GM21515 (cell line): ENCODE measurements at regions not wholly inside any gene's neighbourhood (a gene's known extent, or its start where the extent isn't known, plus 50 kb on each side); places are given as distances from the start of the nearest gene placed in this dataset.

Source experiments
- ATAC-seq: cut with Tn5 transposase; IDR thresholded peaks from one replicate; pipeline ENCODE4 v1.9.1; 2021; ENCODE audit not compliant: unreplicated experiment

DNA sequence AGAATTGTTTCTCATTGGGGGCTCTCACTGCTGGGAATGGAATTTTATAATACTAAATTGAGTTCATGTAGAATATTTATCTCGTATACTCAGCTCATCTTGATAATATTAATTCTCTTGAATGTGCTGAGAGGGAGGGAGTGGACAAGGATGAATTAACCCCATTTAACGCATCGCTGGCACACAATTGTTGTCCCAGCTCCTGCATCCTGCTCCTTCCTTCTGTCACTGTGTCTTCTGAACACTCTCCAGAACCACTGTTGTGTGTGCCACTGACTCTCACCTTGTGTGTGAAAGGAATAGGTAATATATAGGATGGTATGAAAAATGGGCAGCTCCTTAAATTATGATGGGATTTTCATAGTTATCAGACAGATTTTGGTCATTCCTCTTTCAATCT lies 267.3 kb downstream of the MTRR start:
- no peak for ATAC-seq

DNA sequence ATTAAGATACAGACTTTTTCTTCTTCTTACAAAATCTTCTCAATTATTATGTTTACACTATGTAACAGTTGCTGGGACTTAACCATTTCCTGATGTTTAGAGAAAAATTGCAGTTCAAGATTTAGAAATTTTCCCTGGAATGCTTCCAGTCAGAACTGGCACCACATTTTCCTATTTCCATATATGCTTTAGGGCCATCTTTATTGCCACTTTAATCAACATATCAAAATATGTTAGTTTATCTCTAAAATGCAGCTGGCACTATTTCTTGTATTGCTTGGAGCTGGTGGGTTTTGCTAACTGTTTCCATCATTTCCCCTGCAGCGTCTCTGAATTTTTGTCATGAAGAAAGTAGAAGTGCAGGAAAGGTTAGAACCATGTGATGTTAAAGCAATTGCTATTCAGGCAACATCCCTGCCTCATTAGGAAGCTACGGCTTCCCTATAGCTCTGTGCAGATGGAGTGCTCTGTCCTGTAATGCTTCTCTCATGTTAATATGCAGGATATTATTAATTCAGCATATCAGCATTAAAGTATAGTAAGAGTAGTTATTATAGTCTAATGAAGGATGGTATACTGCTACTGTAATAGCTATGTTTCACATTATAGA lies 269.1 kb downstream of the MTRR start:
- ATAC-seq, result no peak

DNA sequence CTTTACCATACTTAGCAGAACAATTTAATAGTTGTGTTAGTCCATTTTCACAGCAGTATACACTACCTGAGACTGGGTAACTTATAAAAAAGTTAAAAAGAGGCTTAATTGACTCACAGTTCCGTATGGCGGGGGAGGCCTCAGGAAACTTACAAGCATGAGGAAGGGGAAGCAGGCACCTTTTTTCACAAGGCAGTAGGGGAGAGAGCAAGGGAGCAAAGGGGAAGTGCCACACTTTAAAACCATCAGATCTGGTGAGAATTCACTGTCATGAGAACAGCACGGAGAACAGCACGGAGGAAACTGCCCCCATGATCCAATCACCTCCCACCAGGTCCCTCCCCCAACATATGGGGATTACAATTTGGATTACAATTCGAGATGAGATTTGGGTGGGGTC lies 269.9 kb downstream of the MTRR start:
- no peak for ATAC-seq

DNA sequence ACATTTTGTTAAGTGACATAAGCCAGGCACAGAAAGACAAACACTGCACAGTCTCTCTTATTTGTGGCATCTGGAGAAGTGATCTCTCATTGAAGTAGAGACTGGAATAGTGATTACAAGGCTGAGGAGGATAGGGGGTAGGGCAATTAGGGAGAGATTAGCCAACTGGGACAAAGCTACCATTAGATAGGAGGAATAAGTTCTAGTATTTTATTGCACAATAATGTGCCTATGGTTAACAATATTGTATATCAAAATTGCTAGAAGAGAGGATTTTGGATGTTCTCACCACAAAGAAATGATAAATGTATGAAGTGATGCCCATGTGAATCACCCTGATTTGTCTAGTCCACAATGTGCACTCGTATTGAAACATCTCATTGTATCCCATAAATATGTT lies 281.8 kb downstream of the MTRR start:
- ATAC-seq, result no peak

DNA sequence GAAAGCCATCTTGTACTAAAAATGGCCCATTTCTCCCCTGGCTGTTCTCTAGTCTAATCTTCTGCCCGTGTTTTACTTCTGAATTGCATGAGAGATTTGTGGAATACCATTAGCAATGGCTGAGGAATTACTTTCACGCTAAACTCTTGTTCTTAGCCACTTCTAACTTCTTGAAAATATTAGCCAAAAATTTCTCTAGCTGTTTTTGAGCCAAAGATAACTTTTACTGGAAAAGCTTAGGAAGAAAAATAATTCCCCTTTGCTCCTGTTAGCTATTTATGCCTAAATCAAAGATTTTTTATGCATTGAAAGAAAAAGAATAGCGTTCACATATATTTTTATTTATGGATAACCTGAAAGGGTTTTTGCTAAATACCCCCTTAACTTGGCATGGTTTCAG lies 287.8 kb downstream of the MTRR start:
- ATAC-seq, result no peak

DNA sequence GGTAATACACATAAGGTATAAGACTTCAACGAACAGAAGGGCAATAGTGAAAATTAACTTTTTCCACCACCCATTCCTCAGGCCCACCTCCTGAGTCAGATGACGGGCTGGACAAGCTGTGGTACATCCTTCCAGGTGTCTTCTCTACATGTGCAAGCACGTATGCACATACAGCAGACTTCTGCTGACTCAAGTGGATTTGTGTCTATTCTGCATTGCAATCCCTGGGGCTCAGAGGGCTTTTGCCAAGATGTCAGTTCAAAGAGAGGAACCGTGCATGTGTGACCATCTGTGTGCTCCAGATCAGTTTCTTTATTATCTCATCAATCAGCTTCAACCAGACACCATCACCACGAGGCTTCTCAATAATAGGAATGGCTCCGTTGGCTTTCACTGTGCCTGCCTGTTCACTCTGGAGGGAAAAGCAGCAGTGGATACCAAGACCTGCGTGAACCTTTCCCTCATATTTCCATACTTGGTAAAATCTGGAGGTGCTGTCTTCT lies 288.4 kb downstream of the MTRR start:
- ATAC-seq, result no peak

DNA sequence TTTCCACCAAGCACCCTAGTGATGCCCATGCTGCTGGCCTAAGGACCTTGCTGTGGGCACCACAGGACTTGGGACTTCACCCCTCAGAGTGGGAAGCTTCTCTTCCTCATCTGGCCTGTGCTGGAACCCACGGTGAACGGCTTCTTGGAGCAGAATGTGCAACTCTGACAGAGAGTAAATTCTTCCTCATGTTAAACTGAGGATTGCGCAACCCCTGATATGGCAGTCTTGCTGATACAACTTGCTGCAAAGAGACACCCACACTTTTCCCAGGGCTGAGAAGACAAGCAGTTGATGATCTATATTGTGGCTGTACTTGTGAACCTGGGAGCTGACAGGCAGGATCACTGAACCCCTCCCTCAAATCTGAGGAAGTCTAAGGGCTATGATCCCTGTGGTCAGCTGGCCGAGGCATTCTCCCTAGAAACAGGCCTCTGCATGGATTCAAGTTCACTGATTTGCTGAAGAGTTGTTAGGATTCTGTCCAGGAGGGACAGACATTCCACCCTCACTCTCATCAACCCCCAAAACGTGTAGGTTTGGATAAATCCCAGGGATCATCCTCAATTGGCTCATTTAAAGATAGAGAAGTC lies 307.2 kb downstream of the MTRR start:
- no peak for ATAC-seq

DNA sequence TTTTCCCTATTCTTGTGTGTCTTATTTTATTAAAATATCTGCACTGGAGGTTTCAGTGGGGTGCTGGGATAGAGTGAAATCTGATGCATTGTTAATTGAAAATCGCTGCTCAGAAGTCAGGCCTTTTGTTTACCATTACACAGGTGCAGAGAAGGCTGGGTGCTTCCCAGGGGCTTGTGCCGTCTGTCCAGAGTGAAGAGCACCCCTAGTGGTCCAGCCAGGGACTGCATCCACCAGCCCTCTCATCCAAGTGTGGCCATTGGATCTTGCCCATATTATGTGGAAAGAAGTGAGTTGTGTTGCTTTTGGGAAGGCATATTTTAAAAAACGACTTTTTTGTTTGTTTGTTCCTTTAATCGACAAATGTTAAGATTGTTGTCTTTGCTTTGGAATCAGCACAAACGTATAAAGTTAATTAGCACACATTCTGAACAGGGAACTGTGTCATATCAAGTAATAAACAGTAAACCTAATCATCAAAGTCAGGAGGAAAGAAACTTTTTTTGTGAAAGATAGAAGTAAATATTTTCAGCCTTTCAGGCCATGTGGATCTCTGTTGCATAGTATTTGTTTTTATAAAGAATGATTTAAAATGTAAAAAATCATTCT lies 315.6 kb downstream of the MTRR start:
- ATAC-seq, result peak; percentile 97

DNA sequence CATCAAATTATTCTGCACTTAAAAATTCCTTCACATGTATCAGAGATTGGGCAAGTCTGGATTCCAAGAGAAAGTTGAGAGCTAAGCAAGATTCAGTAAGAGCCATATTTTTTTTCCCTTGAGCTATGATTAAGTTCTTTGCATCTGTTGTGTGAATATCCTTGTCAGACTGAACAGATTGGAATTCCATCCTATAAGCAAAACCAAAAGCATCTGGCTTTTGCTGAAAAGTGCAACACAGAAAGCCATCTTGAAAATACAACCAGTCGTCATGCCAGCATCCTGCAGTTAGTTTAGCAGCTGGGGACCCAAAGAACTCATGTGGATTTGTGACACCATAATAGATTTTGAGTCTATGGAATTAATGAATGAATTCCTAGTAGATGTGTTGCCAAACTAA lies 316.9 kb downstream of the MTRR start:
- no peak for ATAC-seq

DNA sequence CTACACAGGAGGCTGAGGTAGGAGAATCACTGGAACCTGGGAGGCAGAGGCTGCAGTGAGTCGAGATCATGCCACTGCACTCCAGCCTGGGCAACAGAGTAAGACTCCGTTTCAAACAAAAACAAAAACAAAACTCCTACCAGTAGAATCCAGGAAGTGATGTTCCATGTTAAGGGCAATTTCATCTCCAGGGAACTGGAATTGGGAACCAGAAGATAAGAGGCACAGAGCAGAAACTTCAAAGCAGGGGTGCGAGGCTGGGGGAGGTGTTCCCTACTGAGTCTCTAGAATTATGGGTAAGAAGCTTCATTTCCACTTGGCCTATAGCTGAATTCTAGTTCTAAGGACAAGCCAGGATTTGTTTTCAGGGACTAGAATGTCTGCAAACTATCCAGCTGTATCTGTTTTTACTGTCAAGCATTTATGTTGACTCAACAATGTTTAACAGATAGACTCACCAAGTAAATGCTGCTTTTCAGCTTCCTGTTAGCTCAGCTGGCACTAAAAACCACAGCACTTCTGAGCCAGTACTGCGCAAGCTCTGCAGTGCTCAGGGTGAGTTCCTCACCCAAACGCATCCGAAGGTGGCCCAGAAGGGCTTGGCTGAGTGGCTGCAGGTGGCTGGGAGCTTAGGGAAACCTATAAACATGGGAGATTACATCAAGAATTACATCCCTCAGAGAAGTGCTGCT lies 320.1 kb downstream of the MTRR start:
- no peak for ATAC-seq

DNA sequence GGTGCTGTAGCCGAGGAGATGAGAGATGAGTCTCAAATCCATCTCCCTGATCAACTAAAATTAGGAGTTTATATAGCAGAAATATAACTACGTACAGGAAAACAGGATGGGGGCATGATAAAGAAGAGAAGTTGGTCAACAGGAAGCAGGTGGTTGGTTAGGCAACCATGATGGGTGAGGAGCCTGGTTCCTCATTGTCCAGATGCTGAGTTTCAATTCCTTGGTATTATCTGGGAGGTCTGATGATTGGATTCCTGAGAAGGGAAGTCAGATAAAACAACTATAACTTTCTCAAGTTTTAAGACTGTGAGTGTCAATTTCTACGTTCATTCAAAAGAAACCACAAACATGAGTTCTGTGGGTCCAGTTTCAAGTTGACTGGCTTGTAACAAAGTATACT lies 323.9 kb downstream of the MTRR start:
- ATAC-seq, result no peak

DNA sequence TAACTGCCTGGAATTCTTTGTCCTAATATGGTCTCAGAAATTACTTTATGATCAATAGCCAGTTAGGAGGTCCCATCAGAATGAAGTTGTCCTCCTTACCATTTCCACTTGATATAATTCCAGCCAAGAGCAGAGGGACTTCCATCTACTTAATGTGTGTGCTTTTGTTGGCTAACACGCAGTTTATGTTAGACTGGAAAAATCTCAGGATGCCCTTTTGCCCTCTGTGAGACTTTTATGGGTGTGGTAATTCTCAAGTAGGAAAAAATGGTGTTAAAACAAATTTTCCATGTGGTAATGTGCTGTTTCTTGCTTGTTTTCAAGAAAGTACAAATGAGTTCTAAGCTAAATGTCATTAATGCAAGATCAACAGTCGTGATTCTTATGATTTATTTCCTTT lies 327.1 kb downstream of the MTRR start:
- no peak for ATAC-seq

DNA sequence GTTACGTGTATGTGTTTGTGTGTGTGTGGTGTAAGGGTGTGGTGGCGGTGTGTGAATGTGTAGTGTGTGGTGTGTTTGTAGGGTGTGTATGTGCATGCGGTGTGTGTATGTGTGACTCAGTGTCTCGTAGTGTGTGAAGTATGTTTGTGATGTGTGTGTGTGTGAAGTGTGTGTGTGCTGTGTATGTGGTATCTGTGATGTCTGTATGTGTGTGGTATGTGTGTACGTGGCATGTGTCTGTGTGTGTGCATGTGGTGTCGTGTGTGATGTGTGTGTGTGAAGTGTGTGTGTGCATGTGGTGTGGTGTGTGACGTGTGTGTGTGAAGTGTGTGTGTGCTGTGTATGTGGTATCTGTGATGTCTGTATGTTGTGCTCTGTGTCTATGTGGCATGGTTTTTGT lies 339.4 kb downstream of the MTRR start:
- no peak for ATAC-seq

DNA sequence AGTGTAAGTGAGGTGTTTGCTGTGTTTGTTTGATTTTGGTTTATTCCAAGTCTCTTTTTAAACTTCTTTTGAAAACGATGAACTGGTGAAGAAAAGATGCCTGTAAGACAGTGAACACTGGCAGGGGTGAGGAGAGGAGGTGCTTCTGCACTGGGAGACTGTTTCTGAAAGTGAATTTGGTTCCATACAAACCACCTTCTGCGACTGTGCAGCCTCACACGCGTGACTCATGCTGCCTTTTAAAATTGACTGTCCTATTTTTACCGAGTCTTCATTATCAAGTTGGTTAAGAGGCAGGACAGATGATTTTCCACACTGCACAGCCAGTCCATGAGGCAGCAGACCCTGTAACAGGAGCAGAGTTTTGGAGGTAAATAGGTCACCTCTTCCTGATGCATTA lies 340.6 kb downstream of the MTRR start:
- no peak for ATAC-seq

DNA sequence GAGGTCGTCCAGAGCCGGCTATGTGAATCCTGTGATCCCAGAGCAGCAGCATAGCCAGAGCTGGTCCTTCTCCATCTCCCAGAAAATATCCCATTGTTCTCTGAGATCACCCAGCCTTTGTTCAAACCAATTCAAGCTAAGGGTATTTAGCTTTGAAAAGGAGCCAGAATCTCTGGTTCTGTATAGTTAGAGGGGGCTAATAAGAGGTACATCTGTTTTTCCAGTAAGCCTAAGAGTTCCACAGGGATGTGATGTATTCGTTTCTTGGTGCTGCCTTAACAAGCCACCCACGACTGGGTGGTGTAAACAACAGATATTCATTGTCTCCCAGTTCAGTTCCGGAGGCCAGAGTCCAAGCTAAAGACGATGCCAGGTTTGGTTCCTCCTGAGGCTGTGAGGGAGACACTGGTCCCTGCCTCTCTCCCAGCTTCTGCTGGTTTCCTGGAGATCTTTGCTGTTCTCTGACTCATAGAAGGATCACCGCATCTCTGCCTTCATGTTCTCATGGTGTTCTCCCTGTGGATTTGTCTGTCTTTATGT lies 344.8 kb downstream of the MTRR start:
- no peak for ATAC-seq

DNA sequence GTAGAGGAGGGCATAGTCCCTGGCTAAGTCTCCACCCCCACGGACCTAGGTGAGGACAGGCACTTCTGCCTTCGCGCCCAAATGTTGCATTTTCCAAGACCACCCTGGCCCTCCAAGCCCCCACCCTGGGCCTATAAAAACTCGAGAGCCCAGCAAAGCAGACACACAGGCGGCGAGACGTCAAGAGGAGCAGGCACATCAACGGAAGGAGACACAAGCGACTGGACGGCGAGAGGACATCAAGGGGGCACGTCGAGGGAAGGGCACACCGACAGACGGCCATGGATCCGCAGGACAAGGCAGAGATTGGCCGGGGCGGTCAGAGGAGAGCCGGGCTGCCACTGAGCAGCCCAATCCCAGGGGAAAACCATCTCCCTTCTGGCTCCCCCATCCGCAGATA lies 348.0 kb downstream of the MTRR start:
- ATAC-seq, result no peak

DNA sequence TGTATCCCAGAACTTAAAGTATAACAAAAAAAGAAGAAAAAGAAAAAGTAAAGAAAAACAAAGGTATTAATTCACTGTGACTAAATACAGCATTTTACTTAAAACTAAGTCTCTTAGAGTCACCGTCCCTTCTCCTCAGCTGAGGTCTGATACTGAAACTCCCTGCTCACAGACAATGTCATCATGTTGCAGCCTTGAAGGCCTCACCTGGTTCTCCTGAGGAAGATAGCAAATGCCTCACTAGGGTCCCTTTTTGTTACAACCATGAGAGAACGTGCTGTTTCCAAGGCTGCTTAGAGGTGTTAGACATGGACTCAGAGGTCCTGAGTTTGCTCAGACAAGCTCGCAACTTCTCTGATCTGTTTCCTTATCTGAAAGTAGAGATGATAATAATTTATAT lies 357.2 kb downstream of the MTRR start:
- ATAC-seq, result no peak

DNA sequence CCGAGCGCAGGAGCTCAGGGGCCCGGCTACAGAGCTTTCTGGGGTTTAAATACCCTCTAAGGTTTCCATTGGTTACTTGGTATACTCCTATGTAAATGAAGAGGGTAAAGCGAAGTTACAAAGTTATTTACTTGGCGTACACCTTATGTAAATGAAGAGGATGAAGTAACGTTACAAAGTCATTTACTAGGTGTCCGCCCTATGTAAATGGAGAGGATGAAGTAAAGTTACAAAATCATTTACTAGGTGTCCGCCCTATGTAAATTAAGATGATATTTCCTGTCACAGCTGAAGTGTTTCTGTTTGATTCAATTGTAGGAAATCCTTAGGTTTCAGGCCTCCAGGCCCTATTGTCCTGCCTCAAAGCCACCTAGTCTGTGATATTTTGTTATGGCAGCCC lies 358.2 kb downstream of the MTRR start:
- ATAC-seq, result no peak

DNA sequence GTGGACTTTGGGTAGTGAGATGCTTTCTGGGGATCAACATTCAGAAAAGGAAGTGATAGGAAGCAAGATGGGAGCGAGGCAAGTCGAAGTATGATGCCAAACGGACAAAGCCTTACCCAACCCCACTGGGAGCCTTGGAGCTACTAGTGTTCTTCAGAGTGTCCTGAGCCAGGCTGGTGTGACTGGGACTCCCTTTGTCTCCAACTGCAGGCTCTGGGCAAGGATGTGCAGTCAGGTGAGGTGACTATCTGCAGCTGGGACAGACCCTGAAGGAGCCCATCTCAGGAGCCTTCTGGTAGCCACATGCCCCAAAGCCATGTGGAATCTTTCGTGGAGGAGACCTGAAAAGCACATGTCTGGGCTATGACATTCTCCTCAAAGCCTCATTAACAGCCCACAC lies 360.6 kb downstream of the MTRR start:
- ATAC-seq, result no peak

DNA sequence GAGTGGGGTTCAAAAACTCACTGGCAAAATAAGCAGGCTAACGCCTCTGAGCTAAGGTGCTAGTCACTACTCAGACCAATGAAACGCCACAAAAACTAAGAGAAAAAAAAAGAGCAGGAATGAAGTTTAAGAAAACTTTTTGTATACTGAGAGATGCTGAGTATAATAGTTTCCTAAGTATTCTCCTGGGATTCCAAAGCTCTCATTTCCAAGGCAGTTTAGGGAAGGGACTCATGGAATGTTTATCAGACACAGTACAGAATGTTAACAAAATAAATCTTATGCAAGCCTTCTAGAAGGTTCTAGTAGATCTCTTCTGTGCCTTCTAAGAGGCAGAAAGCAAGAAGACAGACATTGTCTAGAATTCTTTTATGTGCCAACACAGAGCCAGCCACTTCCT lies 361.9 kb downstream of the MTRR start:
- ATAC-seq, result no peak

DNA sequence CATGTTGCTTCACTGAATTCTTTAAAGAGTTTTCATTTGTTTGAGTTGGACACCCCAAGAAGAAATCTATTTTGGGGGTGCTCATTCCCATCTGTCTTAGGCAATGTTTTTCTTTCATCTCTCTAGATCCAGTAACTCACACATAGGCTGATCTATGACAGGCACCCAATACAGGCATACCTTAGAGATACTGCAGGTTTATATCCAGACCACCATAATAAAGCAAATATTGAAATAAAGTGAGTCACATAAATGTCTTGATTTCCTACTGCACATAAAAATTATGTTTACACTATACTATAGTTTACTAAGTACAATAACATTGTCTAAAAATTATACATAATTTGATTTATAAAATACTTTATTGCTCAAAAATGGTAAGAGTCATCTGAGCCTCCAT lies 364.5 kb downstream of the MTRR start:
- no peak for ATAC-seq

DNA sequence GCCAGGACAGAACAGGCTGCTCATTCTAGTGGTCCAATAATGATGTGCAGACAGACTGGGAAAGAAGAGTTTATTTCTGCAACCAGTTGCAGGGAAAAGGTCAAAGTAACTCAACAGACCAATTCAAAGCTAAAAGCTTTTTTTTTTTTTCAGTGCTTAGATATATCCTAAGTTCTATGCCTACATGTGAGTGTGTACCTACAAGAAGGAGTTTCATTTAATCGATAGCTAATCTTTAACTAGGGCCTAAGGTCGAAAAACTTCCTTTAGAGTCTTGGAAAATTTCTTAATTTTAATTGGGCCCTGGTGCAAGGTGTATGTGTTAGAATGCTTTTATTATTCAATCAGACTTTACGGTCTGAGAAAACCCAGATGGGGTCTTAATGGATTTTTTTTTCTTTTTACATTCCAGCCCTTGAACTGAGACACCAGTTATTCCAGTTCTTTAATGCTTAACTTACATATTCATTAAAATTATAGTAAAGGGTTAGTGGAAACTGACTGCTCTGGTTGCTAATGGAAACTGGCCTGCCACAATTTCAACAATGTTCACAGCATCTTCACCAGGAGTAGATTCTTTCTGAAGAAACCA lies 365.3 kb downstream of the MTRR start:
- no peak for ATAC-seq
